DND-41 (cell line): ENCODE measurements at regions not wholly inside any gene's neighbourhood (a gene's known extent, or its start where the extent isn't known, plus 50 kb on each side); places are given as distances from the start of the nearest gene placed in this dataset.

Experiments
- CTCF ChIP-seq: IDR thresholded peaks from 2 replicates; pipeline ENCODE4 v1.5.1; 2012; ENCODE audit warnings: borderline replicate concordance, low read length, moderate library complexity, mild to moderate bottlenecking; ENCODE audit not compliant: poor library complexity, severe bottlenecking; ENCODE audit errors: extremely low read depth
- EZH2 ChIP-seq: IDR thresholded peaks from 3 replicates; pipeline ENCODE4 v1.6.1; 2012; ENCODE audit warnings: borderline replicate concordance, low read depth, mild to moderate bottlenecking, moderate library complexity, low read length, inconsistent platforms; ENCODE audit not compliant: severe bottlenecking

DNA sequence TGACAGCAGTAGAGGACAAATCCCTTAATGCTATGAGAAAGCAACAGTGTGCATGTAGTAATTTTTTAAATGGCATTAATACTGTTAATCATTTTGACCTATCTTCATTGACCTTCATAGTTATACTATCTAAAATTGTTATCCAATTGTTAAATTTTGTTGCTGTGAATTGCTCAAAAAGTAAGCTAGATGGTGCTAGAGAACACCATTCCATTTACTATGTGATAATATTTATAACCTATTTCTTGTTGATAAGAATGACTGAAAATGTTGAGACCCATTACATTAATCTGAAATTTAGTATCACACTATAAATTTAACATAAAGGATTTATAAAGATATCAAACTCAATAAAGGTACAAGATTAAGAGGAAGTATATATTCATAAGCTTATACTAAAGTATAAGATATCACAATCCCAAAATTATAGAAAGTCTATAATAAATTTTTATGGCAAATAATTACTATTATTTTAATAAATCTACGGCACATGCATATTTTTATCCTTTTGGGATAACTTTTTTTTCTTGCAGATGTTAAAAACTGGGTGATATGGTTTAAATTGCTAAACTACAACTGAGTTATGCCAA lies 1573.3 kb downstream of the PCDH9 start:
- TF ChIP-seq CTCF, result peak; percentile 56
- TF ChIP-seq EZH2, result no peak
